SK-N-SH (cell line): ENCODE measurements at regions not wholly inside any gene's neighbourhood (a gene's known extent, or its start where the extent isn't known, plus 50 kb on each side); places are given as distances from the start of the nearest gene placed in this dataset.

Experiments
- YY1 ChIP-seq: IDR thresholded peaks from 2 replicates; pipeline ENCODE4 v1.4.0; 2012; ENCODE audit warnings: low read depth, mild to moderate bottlenecking
- TF ChIP-seq, protein P1 (sequence below): fragments of 150-350 bp; IDR thresholded peaks from 2 replicates; pipeline ENCODE4 v1.6.1; 2016; ENCODE audit warnings: mild to moderate bottlenecking, low read depth, low read length
- TF ChIP-seq, protein P2 (sequence below): fragments of 200-600 bp; sonication (generic); IDR thresholded peaks from 2 replicates; pipeline ENCODE4 v1.6.1; 2017; ENCODE audit warnings: antibody characterized with exemption, mild to moderate bottlenecking, moderate library complexity

DNA sequence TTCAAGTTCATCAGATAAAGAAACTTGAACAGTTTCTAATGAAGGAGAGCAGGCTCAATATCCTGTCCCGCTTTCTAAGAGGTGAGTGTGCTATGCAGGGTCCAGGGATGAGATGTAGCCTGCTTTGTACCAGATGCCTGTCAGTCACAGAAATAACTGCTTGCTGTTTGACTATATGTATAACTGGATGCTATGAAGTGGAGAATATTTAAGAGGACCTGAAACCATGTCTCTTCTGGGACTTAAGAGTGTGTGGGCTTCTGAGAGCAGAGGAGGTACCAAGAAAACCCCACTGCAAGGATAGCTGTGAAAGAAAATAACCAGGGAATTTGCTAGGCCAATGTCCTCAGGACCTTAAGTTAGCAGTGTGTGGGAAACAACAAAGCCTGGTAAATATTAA is 246.3 kb upstream of the RFC3 start:
- TF ChIP-seq, protein P1, sequence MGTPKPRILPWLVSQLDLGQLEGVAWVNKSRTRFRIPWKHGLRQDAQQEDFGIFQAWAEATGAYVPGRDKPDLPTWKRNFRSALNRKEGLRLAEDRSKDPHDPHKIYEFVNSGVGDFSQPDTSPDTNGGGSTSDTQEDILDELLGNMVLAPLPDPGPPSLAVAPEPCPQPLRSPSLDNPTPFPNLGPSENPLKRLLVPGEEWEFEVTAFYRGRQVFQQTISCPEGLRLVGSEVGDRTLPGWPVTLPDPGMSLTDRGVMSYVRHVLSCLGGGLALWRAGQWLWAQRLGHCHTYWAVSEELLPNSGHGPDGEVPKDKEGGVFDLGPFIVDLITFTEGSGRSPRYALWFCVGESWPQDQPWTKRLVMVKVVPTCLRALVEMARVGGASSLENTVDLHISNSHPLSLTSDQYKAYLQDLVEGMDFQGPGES = no peak
- TF ChIP-seq, protein P2, sequence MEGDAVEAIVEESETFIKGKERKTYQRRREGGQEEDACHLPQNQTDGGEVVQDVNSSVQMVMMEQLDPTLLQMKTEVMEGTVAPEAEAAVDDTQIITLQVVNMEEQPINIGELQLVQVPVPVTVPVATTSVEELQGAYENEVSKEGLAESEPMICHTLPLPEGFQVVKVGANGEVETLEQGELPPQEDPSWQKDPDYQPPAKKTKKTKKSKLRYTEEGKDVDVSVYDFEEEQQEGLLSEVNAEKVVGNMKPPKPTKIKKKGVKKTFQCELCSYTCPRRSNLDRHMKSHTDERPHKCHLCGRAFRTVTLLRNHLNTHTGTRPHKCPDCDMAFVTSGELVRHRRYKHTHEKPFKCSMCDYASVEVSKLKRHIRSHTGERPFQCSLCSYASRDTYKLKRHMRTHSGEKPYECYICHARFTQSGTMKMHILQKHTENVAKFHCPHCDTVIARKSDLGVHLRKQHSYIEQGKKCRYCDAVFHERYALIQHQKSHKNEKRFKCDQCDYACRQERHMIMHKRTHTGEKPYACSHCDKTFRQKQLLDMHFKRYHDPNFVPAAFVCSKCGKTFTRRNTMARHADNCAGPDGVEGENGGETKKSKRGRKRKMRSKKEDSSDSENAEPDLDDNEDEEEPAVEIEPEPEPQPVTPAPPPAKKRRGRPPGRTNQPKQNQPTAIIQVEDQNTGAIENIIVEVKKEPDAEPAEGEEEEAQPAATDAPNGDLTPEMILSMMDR = no peak
- TF ChIP-seq YY1 = no peak
